HepG2 (cell line): ENCODE measurements at regions not wholly inside any gene's neighbourhood (a gene's known extent, or its start where the extent isn't known, plus 50 kb on each side); places are given as distances from the start of the nearest gene placed in this dataset.

Experiments
- ATAC-seq: fragments of 200-7000 bp; cut with Tn5 transposase; 3 replicates; pipeline ENCODE4 v1.9.1; 2020; ENCODE audit warnings: mild to moderate bottlenecking, moderate library complexity
- BruUV-seq: library from RNA; stranded (reverse); fragments of 400-500 nt; replicated peaks from 2 replicates; lab custom pipeline; 2021; lab: Mats Ljungman, UMichigan
- CTCF ChIA-PET: fragments of 300-600 bp; formaldehyde crosslinking; extraction: SDS; loops from one replicate; lab custom pipeline; 2021; ENCODE audit warnings: low total read pairs, inconsistent platforms, low intra/inter-chr PET ratio; lab: Yijun Ruan, JAX
- POLR2A ChIA-PET: fragments of 350-600 bp; sonication (Branson Sonifier 250); formaldehyde crosslinking; loops from one replicate; lab custom pipeline; 2020; ENCODE audit warnings: antibody characterized with exemption, inconsistent platforms; lab: Yijun Ruan, JAX
- DNase-seq: peaks from one replicate; pipeline ENCODE4 v3.0.0-alpha.2; 2015; ENCODE audit warnings: low spot score
- FAIRE-seq: peaks from 3 replicates; lab custom pipeline; 2011; peaks lifted over from hg19 to GRCh38; lab: Jason Lieb, UNC
- H2AFZ ChIP-seq: one replicate; pipeline ENCODE4 v1.6.1; 2011; ENCODE audit warnings: low read length, inconsistent platforms
- H3K27ac ChIP-seq: fragments of 300-600 bp; 3 replicates; pipeline ENCODE4 v1.8.0; 2011; ENCODE audit warnings: mixed run types, mild to moderate bottlenecking, mixed read lengths, low read length, inconsistent platforms; ENCODE audit not compliant: insufficient read depth; ENCODE audit errors: extremely low read length
- H3K27me3 ChIP-seq, 2 experiments: fragments of 200-600 bp in 1 of 2; 2 replicates in 1 of 2; 3 replicates in 1 of 2; pipeline versions ENCODE4 v1.6.0 to v1.8.0; 2011; ENCODE audit warnings: low read length in 2 of 2, mild to moderate bottlenecking in 2 of 2, moderate library complexity in 2 of 2, inconsistent platforms in 1 of 2; ENCODE audit not compliant: insufficient read depth in 2 of 2, control insufficient read depth in 1 of 2
- H3K36me3 ChIP-seq, 2 experiments: fragments of 200-600 bp in 1 of 2; replicated peaks in 1 of 2; 2 replicates in 1 of 2; 3 replicates in 1 of 2; pipeline versions ENCODE4 v1.5.1 to v1.8.0; 2011; ENCODE audit warnings: low read length in 2 of 2, inconsistent platforms in 1 of 2; ENCODE audit not compliant: insufficient read depth in 2 of 2, control insufficient read depth in 1 of 2
- H3K4me1 ChIP-seq: 2 replicates; pipeline ENCODE4 v1.5.1; 2012; ENCODE audit warnings: low read length, inconsistent platforms; ENCODE audit not compliant: insufficient read depth
- H3K4me2 ChIP-seq: 2 replicates; pipeline ENCODE4 v1.6.0; 2011; ENCODE audit warnings: low read depth, low read length, inconsistent platforms
- H3K4me3 ChIP-seq, 3 experiments: fragments of 200-600 bp in 1 of 3; sonication (generic), shearing (Covaris generic) in 1 of 3; replicated peaks in 1 of 3; 2 replicates each; pipeline ENCODE4 v1.5.1; 2011 to 2016; ENCODE audit warnings: low read length in 3 of 3, inconsistent platforms in 2 of 3, low read depth in 2 of 3, mild to moderate bottlenecking in 2 of 3, control low read depth in 1 of 3, mixed read lengths in 1 of 3; ENCODE audit not compliant: insufficient read depth in 1 of 3
- H3K79me2 ChIP-seq: one replicate; pipeline ENCODE4 v1.6.1; 2011; ENCODE audit warnings: low read length, inconsistent platforms; ENCODE audit not compliant: insufficient read depth
- H3K9ac ChIP-seq: 2 replicates; pipeline ENCODE4 v1.6.0; 2011; ENCODE audit warnings: mild to moderate bottlenecking, low read depth, low read length, inconsistent platforms; ENCODE audit not compliant: insufficient read depth
- H3K9me3 ChIP-seq: 2 replicates; pipeline ENCODE4 v1.5.1; 2012; ENCODE audit warnings: mild to moderate bottlenecking, low read length
- H4K20me1 ChIP-seq: 2 replicates; pipeline ENCODE4 v1.6.0; 2011; ENCODE audit warnings: inconsistent platforms, mild to moderate bottlenecking, low read length, moderate library complexity; ENCODE audit not compliant: insufficient read depth
- GTF3A ChIP-seq: sonication (generic); formaldehyde crosslinking; conservative IDR thresholded peaks from 2 replicates; pipeline ENCODE4 v1.4.0; 2020; ENCODE audit warnings: mild to moderate bottlenecking, missing genetic modification reagents
- HNRNPK ChIP-seq: fragments of 200-400 bp; formaldehyde crosslinking; IDR thresholded peaks from 2 replicates; pipeline ENCODE4 v1.6.1; 2018; ENCODE audit warnings: low read length, low read depth, moderate library complexity, mild to moderate bottlenecking; ENCODE audit not compliant: poor library complexity, severe bottlenecking
- RBM22 ChIP-seq: fragments of 200-400 bp; formaldehyde crosslinking; optimal IDR thresholded peaks from 2 replicates; pipeline ENCODE3; 2017; ENCODE audit warnings: mild to moderate bottlenecking, low read length, moderate library complexity
- WGBS: methylation state at CpG from one replicate; pipeline ENCODE4 v1.1.6; 2017; ENCODE audit warnings: low lambda C conversion rate; 5-methylcytosine and 5-hydroxymethylcytosine counted together
- in situ Hi-C: cut with HindIII; loops from 2 replicates; pipeline ENCODE4 v1.10.0; 2017; ENCODE audit warnings: low pct_unique_long_range_greater_than_20kb; ENCODE audit not compliant: extremely low pct_ligation_motif_present
- intact Hi-C: fragments of 100-400 bp; cut with micrococcal nuclease; formaldehyde crosslinking; loops from one replicate; pipeline ENCODE4 v1.10.0; 2022; ENCODE audit not compliant: unreplicated experiment
- TF ChIP-seq, protein P1 (sequence below): sonication (generic); formaldehyde crosslinking; IDR thresholded peaks from 2 replicates; pipeline ENCODE4 v1.4.0; 2020; ENCODE audit warnings: low read depth, mild to moderate bottlenecking, missing genetic modification reagents

DNA sequence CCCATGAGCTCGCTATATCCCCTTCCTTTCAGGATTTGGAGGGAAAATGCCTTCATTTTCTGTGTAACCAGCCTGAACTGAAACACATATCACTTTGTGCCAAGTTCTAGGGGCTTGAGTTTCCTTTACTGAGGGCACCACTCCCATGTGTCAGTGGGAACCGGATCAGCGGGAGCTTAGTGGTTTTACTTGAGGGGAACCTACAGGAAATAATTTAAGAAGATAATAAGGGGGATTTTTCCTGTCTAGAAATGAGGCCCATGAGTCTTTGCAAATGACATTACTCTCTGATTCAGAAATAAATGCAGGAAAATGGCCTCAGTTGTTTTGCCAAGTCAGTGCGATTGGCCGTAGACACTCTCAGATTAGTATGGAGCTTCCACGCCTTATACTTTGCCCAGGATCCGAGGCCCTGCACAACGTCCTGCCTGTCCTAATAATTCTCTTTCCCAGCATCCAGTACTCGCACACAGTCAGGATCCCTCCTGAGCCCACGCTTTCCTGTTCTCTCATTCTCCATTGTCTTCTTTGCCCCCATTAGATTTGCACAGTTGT lies 86.4 kb upstream of the LYZL1 start (continued):
- TF ChIP-seq, protein P1, sequence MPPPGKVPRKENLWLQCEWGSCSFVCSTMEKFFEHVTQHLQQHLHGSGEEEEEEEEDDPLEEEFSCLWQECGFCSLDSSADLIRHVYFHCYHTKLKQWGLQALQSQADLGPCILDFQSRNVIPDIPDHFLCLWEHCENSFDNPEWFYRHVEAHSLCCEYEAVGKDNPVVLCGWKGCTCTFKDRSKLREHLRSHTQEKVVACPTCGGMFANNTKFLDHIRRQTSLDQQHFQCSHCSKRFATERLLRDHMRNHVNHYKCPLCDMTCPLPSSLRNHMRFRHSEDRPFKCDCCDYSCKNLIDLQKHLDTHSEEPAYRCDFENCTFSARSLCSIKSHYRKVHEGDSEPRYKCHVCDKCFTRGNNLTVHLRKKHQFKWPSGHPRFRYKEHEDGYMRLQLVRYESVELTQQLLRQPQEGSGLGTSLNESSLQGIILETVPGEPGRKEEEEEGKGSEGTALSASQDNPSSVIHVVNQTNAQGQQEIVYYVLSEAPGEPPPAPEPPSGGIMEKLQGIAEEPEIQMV = no peak
- TF ChIP-seq RBM22 = no peak

DNA sequence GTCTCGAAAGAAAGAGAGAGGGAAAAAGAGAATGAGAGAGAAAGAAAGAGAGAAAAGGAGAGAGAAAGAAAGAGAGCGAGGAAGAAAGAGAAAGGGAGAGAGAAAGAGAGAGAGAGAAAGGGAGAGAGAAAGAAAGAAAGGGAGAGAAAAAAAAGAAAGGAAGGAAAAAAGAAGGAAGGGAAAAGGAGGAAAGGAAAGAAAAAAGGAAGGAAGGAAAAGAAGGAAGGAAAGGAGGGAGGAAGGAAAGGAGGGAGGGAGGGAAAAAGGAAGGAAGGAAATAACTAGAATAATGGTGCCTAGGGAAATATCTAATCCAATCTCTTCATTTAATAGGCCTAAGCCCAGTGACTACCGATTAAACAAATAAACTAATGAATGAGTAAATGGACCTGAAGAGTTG lies 85.4 kb upstream of the LYZL1 start:
- Histone ChIP-seq H3K4me3 (no peak overlapping the region), H3K36me3 (no peaks in the 10 kb centered on the region), H3K9me3 (no peaks in the 10 kb centered on the region), H3K9ac (no peak overlapping the region), H3K4me2 (no peak overlapping the region), H3K79me2 (no peaks in the 10 kb centered on the region), H4K20me1 (no peaks in the 10 kb centered on the region), H3K27ac (no peak overlapping the region)
- ATAC-seq = no peak
- POLR2A ChIA-PET = no interaction called here
- no peak for DNase-seq
- no TSS peak for BruUV-seq
- in situ Hi-C loops = no loop called here
- WGBS = 59% methylated on average over 3 of the region's 3 CpGs
- TF ChIP-seq GTF3A (CRISPR knock-in tag) = no peak
- TF ChIP-seq HNRNPK = peak; percentile 16
- TF ChIP-seq, all 625 proteins: peak for 1
- Histone ChIP-seq H3K4me1 (no peaks in the 10 kb centered on the region; the same call in 1 of the 2 replicates), H3K27me3 (no peaks in the 10 kb centered on the region; a peak in 1 of 5 replicates), H2AFZ (no peak overlapping the region)
- FAIRE-seq = no peak
- CTCF ChIA-PET = no interaction called here
- intact Hi-C loops = no loop called here
